C4-2B (cell line): ENCODE measurements at regions not wholly inside any gene's neighbourhood (a gene's known extent, or its start where the extent isn't known, plus 50 kb on each side); places are given as distances from the start of the nearest gene placed in this dataset.

Experiments used
- CTCF ChIP-seq: fragments of 450-650 bp; conservative IDR thresholded peaks from 2 replicates; pipeline ENCODE4 v1.5.1; 2017; ENCODE audit warnings: mild to moderate bottlenecking
- ZFX ChIP-seq: fragments of 450-650 bp; IDR thresholded peaks from 2 replicates; pipeline ENCODE4 v1.6.1; 2017

GRCh38 chr1:195122497-195122896 is 1485.7 kb downstream of the KCNT2 start:
- TF ChIP-seq CTCF (no peak), ZFX (no peak)
